ENCODE measurements at regions not wholly inside any gene's neighbourhood (a gene's known extent, or its start where the extent isn't known, plus 50 kb on each side); places are given as distances from the start of the nearest gene placed in this dataset.
"Not testable (repeated sequence)": the region's sequence is repeated elsewhere in the genome, so short reads cannot be mapped to it uniquely, and the experiment has no call there.

- no peak for FAIRE-seq
- DNase-seq (ENCODE audit: insufficient read length, low spot score), result no peak
- no peak for TF ChIP-seq POLR2A (IDR thresholded peaks at IDR 0.05; ENCODE audit: low read depth, low read length)
These were observed 315.0 kb downstream of the CRPPA start for GRCh38 chr7:16106300-16106699.

- FAIRE-seq (no peak), DNase-seq (ENCODE audit: insufficient read length, low spot score) (no peak)
- no peak for TF ChIP-seq POLR2A (IDR thresholded peaks at IDR 0.05; ENCODE audit: low read depth, low read length)
These were observed 322.0 kb downstream of the CRPPA start for GRCh38 chr7:16099302-16099849.

- DNase-seq (ENCODE audit: insufficient read length, low spot score), result peak; percentile 8
- TF ChIP-seq POLR2A (IDR thresholded peaks at IDR 0.05; ENCODE audit: low read depth, low read length), result no peak
These were observed 322.7 kb downstream of the CRPPA start for GRCh38 chr7:16098585-16099179.

GRCh38 chr7:16098058-16098457 lies 323.3 kb downstream of the CRPPA start:
- TF ChIP-seq POLR2A (IDR thresholded peaks at IDR 0.05; ENCODE audit: low read depth, low read length), result no peak
- FAIRE-seq, result no peak
- no peak for DNase-seq (ENCODE audit: insufficient read length, low spot score)

More at GRCh38 chr7:16098585-16099179, 322.7 kb downstream of the CRPPA start:
- peak; percentile 93 for FAIRE-seq

GRCh38 chr7:16095171-16095950 lies 326.0 kb downstream of the CRPPA start:
- no peak for DNase-seq (ENCODE audit: insufficient read length, low spot score)
- FAIRE-seq, result no peak
- TF ChIP-seq POLR2A (IDR thresholded peaks at IDR 0.05; ENCODE audit: low read depth, low read length), result no peak

GRCh38 chr7:16094651-16095050 lies 326.7 kb downstream of the CRPPA start:
- DNase-seq (ENCODE audit: insufficient read length, low spot score), result no peak
- no peak for TF ChIP-seq POLR2A (IDR thresholded peaks at IDR 0.05; ENCODE audit: low read depth, low read length)
- FAIRE-seq, result peak; percentile 23

- DNase-seq (ENCODE audit: insufficient read length, low spot score), result no peak
- no peak for TF ChIP-seq POLR2A (IDR thresholded peaks at IDR 0.05; ENCODE audit: low read depth, low read length)
- FAIRE-seq, result no peak
These were observed 328.6 kb downstream of the CRPPA start for GRCh38 chr7:16092711-16093110.

- peak; percentile 81 for FAIRE-seq
- TF ChIP-seq POLR2A (IDR thresholded peaks at IDR 0.05; ENCODE audit: low read depth, low read length), result no peak
- no peak for DNase-seq (ENCODE audit: insufficient read length, low spot score)
These were observed 329.5 kb downstream of the CRPPA start for GRCh38 chr7:16091701-16092310.

GRCh38 chr7:16089801-16090200 lies 331.5 kb downstream of the CRPPA start:
- FAIRE-seq, result no peak

GRCh38 chr7:16089191-16089590 lies 332.1 kb downstream of the CRPPA start:
- TF ChIP-seq POLR2A (IDR thresholded peaks at IDR 0.05; ENCODE audit: low read depth, low read length), result no peak
- no peak for DNase-seq (ENCODE audit: insufficient read length, low spot score)
- FAIRE-seq, result peak; percentile 33

More at GRCh38 chr7:16089801-16090200, 331.5 kb downstream of the CRPPA start:
- no peak for TF ChIP-seq POLR2A (IDR thresholded peaks at IDR 0.05; ENCODE audit: low read depth, low read length)
- DNase-seq (ENCODE audit: insufficient read length, low spot score), result no peak

- FAIRE-seq (peak; percentile 43), DNase-seq (ENCODE audit: insufficient read length, low spot score) (no peak)
- no peak for TF ChIP-seq POLR2A (IDR thresholded peaks at IDR 0.05; ENCODE audit: low read depth, low read length)
These were observed 334.6 kb downstream of the CRPPA start for GRCh38 chr7:16086743-16087142.

- DNase-seq (ENCODE audit: insufficient read length, low spot score); FAIRE-seq: not testable (repeated sequence)
These were observed 335.6 kb downstream of the CRPPA start for GRCh38 chr7:16085780-16086179.

GRCh38 chr7:16084875-16085274 lies 336.5 kb downstream of the CRPPA start:
- TF ChIP-seq POLR2A (IDR thresholded peaks at IDR 0.05; ENCODE audit: low read depth, low read length), result no peak
- FAIRE-seq (peak; percentile 11), DNase-seq (ENCODE audit: insufficient read length, low spot score) (no peak)

GRCh38 chr7:16084370-16084769 lies 337.0 kb downstream of the CRPPA start:
- FAIRE-seq (no peak), DNase-seq (ENCODE audit: insufficient read length, low spot score) (no peak)
- no peak for TF ChIP-seq POLR2A (IDR thresholded peaks at IDR 0.05; ENCODE audit: low read depth, low read length)
